ENCODE measurements at regions not wholly inside any gene's neighbourhood (a gene's known extent, or its start where the extent isn't known, plus 50 kb on each side); places are given as distances from the start of the nearest gene placed in this dataset.

- no peaks in the 10 kb centered on the region for H3K4me1 ChIP-seq (ENCODE audit: low read depth)
- intact Hi-C loops (cut with DNase I, micrococcal nuclease): no loop called here
- DNase-seq (no peak), ATAC-seq (no peak)
- H3K36me3 ChIP-seq (ENCODE audit: low read depth): no peaks in the 10 kb centered on the region
- no peak for TF ChIP-seq CTCF (IDR thresholded peaks at IDR 0.05)
- H3K9me3 ChIP-seq: no peaks in the 10 kb centered on the region
- H3K4me3 ChIP-seq: no peak overlapping the region
These were observed 577.8 kb upstream of the SLITRK5 start for GRCh38 chr13:87093399-87093798.

- ATAC-seq (no peak), DNase-seq (no peak)
- no peak for TF ChIP-seq CTCF (IDR thresholded peaks at IDR 0.05)
- no peaks in the 10 kb centered on the region for H3K9me3 ChIP-seq
- intact Hi-C loops (cut with DNase I, micrococcal nuclease): no loop called here
- no peaks in the 10 kb centered on the region for H3K4me1 ChIP-seq (ENCODE audit: low read depth)
- H3K4me3 ChIP-seq: no peak overlapping the region
- no peaks in the 10 kb centered on the region for H3K36me3 ChIP-seq (ENCODE audit: low read depth)
These were observed 576.5 kb upstream of the SLITRK5 start for GRCh38 chr13:87094646-87095045.

GRCh38 chr13:87100431-87100830 lies 570.7 kb upstream of the SLITRK5 start:
- TF ChIP-seq CTCF (IDR thresholded peaks at IDR 0.05): no peak
- ATAC-seq: no peak
- H3K4me1 ChIP-seq (ENCODE audit: low read depth): no peaks in the 10 kb centered on the region
- no peak overlapping the region for H3K4me3 ChIP-seq
- intact Hi-C loops (cut with DNase I, micrococcal nuclease): no loop called here
- H3K9me3 ChIP-seq: no peaks in the 10 kb centered on the region
- no peaks in the 10 kb centered on the region for H3K36me3 ChIP-seq (ENCODE audit: low read depth)
- no peak for DNase-seq

GRCh38 chr13:87107651-87108050 lies 563.5 kb upstream of the SLITRK5 start:
- TF ChIP-seq CTCF (IDR thresholded peaks at IDR 0.05): no peak
- no peaks in the 10 kb centered on the region for H3K4me1 ChIP-seq (ENCODE audit: low read depth)
- H3K4me3 ChIP-seq: no peak overlapping the region
- intact Hi-C loops (cut with DNase I, micrococcal nuclease): no loop called here
- DNase-seq (no peak), ATAC-seq (no peak)
- H3K36me3 ChIP-seq (ENCODE audit: low read depth): no peaks in the 10 kb centered on the region
- H3K9me3 ChIP-seq: no peaks in the 10 kb centered on the region

GRCh38 chr13:87120476-87120875 lies 550.7 kb upstream of the SLITRK5 start:
- ATAC-seq: no peak
- no peak for DNase-seq
- intact Hi-C loops (cut with DNase I, micrococcal nuclease): no loop called here
- Histone ChIP-seq H3K4me3 (no peak overlapping the region), H3K36me3 (ENCODE audit: low read depth) (no peaks in the 10 kb centered on the region), H3K9me3 (no peaks in the 10 kb centered on the region), H3K4me1 (ENCODE audit: low read depth) (no peaks in the 10 kb centered on the region)
- TF ChIP-seq CTCF (IDR thresholded peaks at IDR 0.05): no peak

GRCh38 chr13:87122551-87122950 lies 548.6 kb upstream of the SLITRK5 start:
- no peak for ATAC-seq
- Histone ChIP-seq H3K36me3 (ENCODE audit: low read depth) (no peaks in the 10 kb centered on the region), H3K4me3 (no peak overlapping the region), H3K4me1 (ENCODE audit: low read depth) (no peaks in the 10 kb centered on the region), H3K9me3 (no peaks in the 10 kb centered on the region)
- intact Hi-C loops (cut with DNase I, micrococcal nuclease): no loop called here
- no peak for DNase-seq
- TF ChIP-seq CTCF (IDR thresholded peaks at IDR 0.05): no peak

Data from mucosa of descending colon (tissue), 3 donors.